Natural killer cell (primary cell): ENCODE measurements at regions not wholly inside any gene's neighbourhood (a gene's known extent, or its start where the extent isn't known, plus 50 kb on each side); places are given as distances from the start of the nearest gene placed in this dataset.

Experiments
- ATAC-seq, 3 donors: fragments of 150-1000 bp in 2 of 3; fragments of 200-7000 bp in 1 of 3; cut with Tn5 transposase; 1 replicate in 1 of 3; 2 replicates in 2 of 3; pipeline ENCODE4 v1.10.0; 2021; ENCODE audit warnings: mild to moderate bottlenecking in 2 of 3, moderate library complexity in 2 of 3
- DNase-seq, 2 donors: peaks; one replicate each; pipeline versions ENCODE4 v3.0.0 to v3.0.0-alpha.2; 2013 to 2021; ENCODE audit warnings: mixed read lengths in 1 of 2
- H3K27ac ChIP-seq: one replicate; pipeline ENCODE4 v1.5.1; 2013; ENCODE audit warnings: mild to moderate bottlenecking, low read length
- H3K27me3 ChIP-seq: one replicate; pipeline ENCODE4 v1.6.1; 2013; ENCODE audit warnings: low read length; ENCODE audit not compliant: control insufficient read depth, insufficient read depth
- H3K36me3 ChIP-seq: one replicate; pipeline ENCODE4 v1.6.1; 2013; ENCODE audit warnings: low read length; ENCODE audit not compliant: control insufficient read depth, insufficient read depth
- H3K4me1 ChIP-seq: one replicate; pipeline ENCODE4 v1.6.1; 2013; ENCODE audit warnings: low read length; ENCODE audit not compliant: control insufficient read depth, insufficient read depth
- H3K4me3 ChIP-seq: one replicate; pipeline ENCODE4 v1.5.1; 2013; ENCODE audit warnings: low read length
- H3K9me3 ChIP-seq: one replicate; pipeline ENCODE4 v1.6.1; 2013; ENCODE audit warnings: low read length; ENCODE audit not compliant: control insufficient read depth, insufficient read depth
- H3K27ac Mint-ChIP-seq, 2 donors: one replicate each; pipeline ENCODE4 v1.8.0; 2022; ENCODE audit warnings: mild to moderate bottlenecking in 2 of 2, mixed read lengths in 2 of 2, moderate library complexity in 1 of 2
- H3K27me3 Mint-ChIP-seq, 2 donors: one replicate each; pipeline ENCODE4 v1.8.0; 2022; ENCODE audit warnings: low read depth in 2 of 2, mixed read lengths in 2 of 2
- H3K36me3 Mint-ChIP-seq: one replicate; pipeline ENCODE4 v1.8.0; 2022; ENCODE audit warnings: mixed read lengths
- H3K4me1 Mint-ChIP-seq, 2 donors: one replicate each; pipeline ENCODE4 v1.8.0; 2022; ENCODE audit warnings: mixed read lengths in 2 of 2
- H3K4me3 Mint-ChIP-seq: one replicate; pipeline ENCODE4 v1.8.0; 2022; ENCODE audit warnings: mild to moderate bottlenecking, moderate library complexity, mixed read lengths
- H3K9me3 Mint-ChIP-seq, 2 donors: one replicate each; pipeline ENCODE4 v1.8.0; 2022; ENCODE audit warnings: mixed read lengths in 2 of 2
- WGBS: methylation state at CpG from one replicate; pipeline ENCODE4 v1.1.7; 2013; ENCODE audit warnings: missing lambda C conversion rate; ENCODE audit not compliant: insufficient coverage; 5-methylcytosine and 5-hydroxymethylcytosine counted together
- intact Hi-C: fragments of 100-400 bp; cut with micrococcal nuclease; formaldehyde crosslinking; loops from one replicate; pipeline ENCODE4 v1.14.2; 2022
- TF ChIP-seq, protein P1 (sequence below): fragments of 200-600 bp; IDR thresholded peaks from one replicate; pipeline ENCODE4 v1.8.0; 2022; ENCODE audit warnings: antibody characterized with exemption

DNA sequence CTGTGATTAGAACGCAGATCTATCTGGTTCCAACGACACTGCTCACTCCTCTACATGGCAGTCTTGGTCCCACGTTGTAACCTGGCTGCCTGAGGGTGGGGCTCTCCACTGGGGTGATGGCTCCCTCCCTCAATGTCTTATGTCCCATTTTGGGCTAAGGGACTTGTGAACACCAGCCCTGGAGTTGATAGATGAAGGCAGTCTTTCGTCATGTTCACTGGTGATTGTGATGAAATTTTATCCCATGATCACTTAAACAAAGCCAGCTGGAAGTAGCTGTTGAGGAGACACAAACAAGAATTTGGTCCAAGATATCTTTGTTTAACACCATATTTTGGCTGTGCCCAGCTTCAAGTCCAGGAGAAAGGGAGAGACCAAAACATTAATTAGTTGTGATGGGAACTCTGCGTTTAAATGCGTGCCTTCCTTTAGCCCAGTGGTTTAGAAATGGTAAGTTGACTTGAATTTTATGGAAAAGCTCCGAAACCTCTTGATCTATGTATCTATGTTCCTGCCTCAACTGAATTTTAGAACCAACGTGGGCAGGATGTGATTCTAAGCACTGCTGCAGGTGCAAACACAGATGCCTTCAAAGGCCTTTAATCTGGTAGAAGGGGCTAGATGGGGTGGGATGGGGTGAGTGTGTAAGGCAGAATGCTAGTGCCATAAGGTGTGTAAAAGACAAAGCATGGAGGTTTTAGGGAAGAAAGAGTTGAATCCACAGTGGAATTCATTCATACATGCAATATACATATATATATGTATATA lies 186.8 kb upstream of the IRX3 start:
- WGBS, result 77% methylated on average over 8 of the region's 8 CpGs
- Mint-ChIP-seq H3K4me3 (no peak overlapping the region), H3K27me3 (peaks cover 0 to 8% of the 10 kb centered on the region in 2 donors), H3K4me1 (no peaks in the 10 kb centered on the region), H3K36me3 (no peaks in the 10 kb centered on the region), H3K27ac (no peak overlapping the region), H3K9me3 (peaks cover 0 to 3% of the 10 kb centered on the region in 2 donors)
- H3K4me1 ChIP-seq, result no peaks in the 10 kb centered on the region
- no peaks in the 10 kb centered on the region for H3K27me3 ChIP-seq
- DNase-seq (no peak), ATAC-seq (no peak)
- no peaks in the 10 kb centered on the region for H3K9me3 ChIP-seq
- no peaks in the 10 kb centered on the region for H3K36me3 ChIP-seq
- intact Hi-C loops, result no loop called here
- H3K27ac ChIP-seq, result no peak overlapping the region
- TF ChIP-seq, protein P1, sequence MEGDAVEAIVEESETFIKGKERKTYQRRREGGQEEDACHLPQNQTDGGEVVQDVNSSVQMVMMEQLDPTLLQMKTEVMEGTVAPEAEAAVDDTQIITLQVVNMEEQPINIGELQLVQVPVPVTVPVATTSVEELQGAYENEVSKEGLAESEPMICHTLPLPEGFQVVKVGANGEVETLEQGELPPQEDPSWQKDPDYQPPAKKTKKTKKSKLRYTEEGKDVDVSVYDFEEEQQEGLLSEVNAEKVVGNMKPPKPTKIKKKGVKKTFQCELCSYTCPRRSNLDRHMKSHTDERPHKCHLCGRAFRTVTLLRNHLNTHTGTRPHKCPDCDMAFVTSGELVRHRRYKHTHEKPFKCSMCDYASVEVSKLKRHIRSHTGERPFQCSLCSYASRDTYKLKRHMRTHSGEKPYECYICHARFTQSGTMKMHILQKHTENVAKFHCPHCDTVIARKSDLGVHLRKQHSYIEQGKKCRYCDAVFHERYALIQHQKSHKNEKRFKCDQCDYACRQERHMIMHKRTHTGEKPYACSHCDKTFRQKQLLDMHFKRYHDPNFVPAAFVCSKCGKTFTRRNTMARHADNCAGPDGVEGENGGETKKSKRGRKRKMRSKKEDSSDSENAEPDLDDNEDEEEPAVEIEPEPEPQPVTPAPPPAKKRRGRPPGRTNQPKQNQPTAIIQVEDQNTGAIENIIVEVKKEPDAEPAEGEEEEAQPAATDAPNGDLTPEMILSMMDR, result no peak
- H3K4me3 ChIP-seq, result no peak overlapping the region

DNA sequence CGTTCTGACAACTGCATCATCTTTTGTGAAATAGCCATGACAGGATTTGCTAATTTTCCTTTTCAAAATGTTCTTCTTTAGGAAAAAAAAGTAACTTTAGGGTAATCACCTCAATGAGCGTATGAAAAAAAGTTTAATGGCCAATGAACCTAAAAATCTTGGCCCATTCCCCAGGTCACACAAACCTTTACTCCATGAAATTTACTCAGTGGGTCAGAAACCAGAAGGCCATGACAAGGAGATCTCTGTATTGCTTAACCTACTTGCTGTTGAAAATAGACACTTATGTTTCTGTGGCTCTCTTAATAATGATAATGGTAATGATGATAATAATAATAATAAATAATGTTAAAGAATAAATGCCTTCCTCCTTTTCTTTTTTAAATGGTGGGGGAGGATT lies 180.8 kb upstream of the IRX3 start:
- H3K9me3 Mint-ChIP-seq, result peaks cover 7 to 12% of the 10 kb centered on the region in 2 donors
- Histone ChIP-seq H3K27ac (no peak overlapping the region), H3K4me3 (no peak overlapping the region), H3K27me3 (no peaks in the 10 kb centered on the region), H3K4me1 (no peaks in the 10 kb centered on the region), H3K9me3 (no peaks in the 10 kb centered on the region), H3K36me3 (no peaks in the 10 kb centered on the region)
- no peak overlapping the region for H3K27ac Mint-ChIP-seq
- H3K4me1 Mint-ChIP-seq, result no peaks in the 10 kb centered on the region
- WGBS, result 91% methylated on average over 2 of the region's 2 CpGs
- H3K27me3 Mint-ChIP-seq, result peaks cover 0 to under 1% of the 10 kb centered on the region in 2 donors
- DNase-seq (no peak), ATAC-seq (no peak)
- H3K36me3 Mint-ChIP-seq, result peaks cover 7% of the 10 kb centered on the region
- no peak overlapping the region for H3K4me3 Mint-ChIP-seq
- intact Hi-C loops, result no loop called here
- TF ChIP-seq, protein P1, result no peak

DNA sequence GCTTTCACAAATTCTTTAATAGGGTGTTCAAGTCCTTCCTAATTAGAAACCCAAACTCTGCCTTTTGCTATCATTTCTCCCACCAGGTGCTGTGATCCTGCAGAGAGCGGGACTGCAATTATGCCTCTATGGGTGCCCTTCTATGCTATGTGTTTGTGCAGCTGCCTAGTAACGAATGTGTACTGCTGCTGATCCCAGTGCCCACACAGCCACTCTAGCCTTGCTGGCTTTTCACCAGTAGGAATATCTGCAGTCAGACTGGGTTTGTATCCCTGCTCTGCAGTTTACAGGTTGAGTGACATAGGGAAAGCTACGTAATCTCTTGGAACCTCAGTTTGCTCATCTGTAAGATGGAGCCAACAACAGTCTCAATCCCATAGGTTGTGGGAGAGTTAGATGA lies 179.6 kb upstream of the IRX3 start:
- H3K27ac ChIP-seq, result no peak overlapping the region
- peaks cover 7% of the 10 kb centered on the region for H3K36me3 Mint-ChIP-seq
- H3K9me3 ChIP-seq, result no peaks in the 10 kb centered on the region
- DNase-seq (no peak), ATAC-seq (no peak)
- H3K4me1 Mint-ChIP-seq, result no peaks in the 10 kb centered on the region
- intact Hi-C loops, result no loop called here
- TF ChIP-seq, protein P1, result no peak
- H3K9me3 Mint-ChIP-seq, result peaks cover 7 to 12% of the 10 kb centered on the region in 2 donors
- no peaks in the 10 kb centered on the region for H3K36me3 ChIP-seq
- H3K4me1 ChIP-seq, result no peaks in the 10 kb centered on the region
- no peaks in the 10 kb centered on the region for H3K27me3 Mint-ChIP-seq
- no peak overlapping the region for H3K4me3 Mint-ChIP-seq
- H3K4me3 ChIP-seq, result no peak overlapping the region
- H3K27me3 ChIP-seq, result no peaks in the 10 kb centered on the region
- WGBS, result 81% methylated on average over 3 of the region's 3 CpGs
- H3K27ac Mint-ChIP-seq, result no peak overlapping the region

DNA sequence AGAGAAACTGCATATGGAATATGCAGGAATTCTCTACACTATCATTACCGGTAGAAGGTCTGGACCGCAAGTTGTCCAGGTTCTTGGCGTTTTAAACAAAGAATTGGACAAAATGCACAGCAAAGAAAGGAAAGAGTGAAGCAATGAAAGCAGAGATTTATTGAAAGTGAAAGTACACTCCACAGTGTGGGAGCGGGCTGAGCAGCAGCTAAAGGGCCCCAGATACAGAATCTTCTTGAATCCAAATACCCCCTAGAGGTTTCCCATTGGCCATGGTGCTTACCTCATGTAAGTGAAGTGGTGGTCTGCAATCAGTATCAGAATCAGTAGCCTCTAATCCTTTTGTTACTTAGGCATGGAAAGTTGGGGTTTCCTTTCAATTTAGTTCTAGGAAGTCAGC lies 178.5 kb upstream of the IRX3 start:
- Mint-ChIP-seq H3K4me3 (no peak overlapping the region), H3K27me3 (no peaks in the 10 kb centered on the region), H3K4me1 (no peaks in the 10 kb centered on the region), H3K9me3 (peaks cover 7 to 12% of the 10 kb centered on the region in 2 donors), H3K27ac (no peak overlapping the region), H3K36me3 (peaks cover 7% of the 10 kb centered on the region)
- intact Hi-C loops, result no loop called here
- Histone ChIP-seq H3K27me3 (no peaks in the 10 kb centered on the region), H3K4me1 (no peaks in the 10 kb centered on the region), H3K36me3 (no peaks in the 10 kb centered on the region), H3K9me3 (no peaks in the 10 kb centered on the region), H3K4me3 (no peak overlapping the region), H3K27ac (no peak overlapping the region)
- DNase-seq, result no peak
- TF ChIP-seq, protein P1, result no peak
- ATAC-seq, result no peak
- WGBS, result 89% methylated on average over 3 of the region's 4 CpGs
